Tibial artery (tissue), 4 donors: ENCODE measurements at regions not wholly inside any gene's neighbourhood (a gene's known extent, or its start where the extent isn't known, plus 50 kb on each side); places are given as distances from the start of the nearest gene placed in this dataset.

Source experiments
- DNase-seq, 2 donors: peaks; one replicate each; pipeline ENCODE4 v3.0.0-alpha.2; 2019
- H3K27ac ChIP-seq, 2 donors: fragments of 200-600 bp; sonication (generic) in 1 of 2; 1 replicate in 1 of 2; 2 replicates in 1 of 2; pipeline ENCODE4 v1.5.1; 2018 to 2019; ENCODE audit warnings: mild to moderate bottlenecking in 1 of 2
- H3K27me3 ChIP-seq, 2 donors: fragments of 200-600 bp; sonication (generic) in 1 of 2; one replicate each; pipeline versions ENCODE4 v1.5.1 to v1.6.0; 2016 to 2019
- H3K36me3 ChIP-seq, 3 donors: fragments of 200-600 bp; sonication (generic) in 2 of 3; one replicate each; pipeline ENCODE4 v1.5.1; 2016 to 2019; ENCODE audit warnings: mild to moderate bottlenecking in 2 of 3
- H3K4me1 ChIP-seq, 4 donors: fragments of 200-600 bp; sonication (generic) in 2 of 4; 1 replicate in 3 of 4; 2 replicates in 1 of 4; pipeline ENCODE4 v1.5.1; 2016 to 2019
- H3K4me3 ChIP-seq, 2 donors: fragments of 200-600 bp; sonication (generic) in 1 of 2; 1 replicate in 1 of 2; 2 replicates in 1 of 2; pipeline ENCODE4 v1.5.1; 2018 to 2019; ENCODE audit warnings: mild to moderate bottlenecking in 2 of 2
- H3K9me3 ChIP-seq, 3 donors: fragments of 200-600 bp; sonication (generic) in 1 of 3; one replicate each; pipeline ENCODE4 v1.5.1; 2016 to 2019
- intact Hi-C: fragments of 100-400 bp; cut with DNase I; formaldehyde crosslinking; loops from one replicate; pipeline ENCODE4 v1.15.0; 2023; ENCODE audit warnings: low total_unique reads
- TF ChIP-seq, protein P1 (sequence below), 2 experiments: fragments of 200-600 bp in 1 of 2; fragments of 450-650 bp in 1 of 2; IDR thresholded peaks; one replicate each; pipeline ENCODE4 v1.5.1; 2017 to 2019; ENCODE audit warnings: antibody characterized with exemption in 2 of 2, mild to moderate bottlenecking in 1 of 2, moderate library complexity in 1 of 2

DNA sequence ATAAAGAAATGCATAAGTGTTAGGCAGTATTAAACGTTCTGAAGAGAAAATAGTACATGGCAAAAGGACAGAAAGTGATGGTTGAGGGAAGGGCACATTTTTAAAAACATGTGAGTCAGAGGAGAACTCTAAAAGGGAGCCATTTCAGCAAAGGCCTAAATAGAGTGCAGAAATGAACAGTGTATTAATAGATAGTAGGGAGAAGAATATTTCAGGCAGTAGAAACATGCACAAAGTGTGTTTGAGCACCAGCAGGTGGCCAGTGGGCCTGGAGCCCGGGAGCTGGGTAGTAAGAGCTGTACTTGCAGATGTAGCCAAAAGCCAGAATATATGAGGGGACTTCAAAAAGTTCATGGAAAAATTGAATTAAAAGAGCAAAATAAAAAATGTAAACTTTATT is 288.1 kb upstream of the FIGN start:
- Histone ChIP-seq H3K36me3 (no peaks in the 10 kb centered on the region), H3K4me3 (no peak overlapping the region), H3K4me1 (peaks cover 0 to 20% (median 0%) of the 10 kb centered on the region in 4 donors), H3K9me3 (no peaks in the 10 kb centered on the region), H3K27me3 (no peaks in the 10 kb centered on the region), H3K27ac (peak overlapping the region; percentile 38 to 62)
- DNase-seq = no peak
- intact Hi-C loops = no loop called here
- TF ChIP-seq, protein P1, sequence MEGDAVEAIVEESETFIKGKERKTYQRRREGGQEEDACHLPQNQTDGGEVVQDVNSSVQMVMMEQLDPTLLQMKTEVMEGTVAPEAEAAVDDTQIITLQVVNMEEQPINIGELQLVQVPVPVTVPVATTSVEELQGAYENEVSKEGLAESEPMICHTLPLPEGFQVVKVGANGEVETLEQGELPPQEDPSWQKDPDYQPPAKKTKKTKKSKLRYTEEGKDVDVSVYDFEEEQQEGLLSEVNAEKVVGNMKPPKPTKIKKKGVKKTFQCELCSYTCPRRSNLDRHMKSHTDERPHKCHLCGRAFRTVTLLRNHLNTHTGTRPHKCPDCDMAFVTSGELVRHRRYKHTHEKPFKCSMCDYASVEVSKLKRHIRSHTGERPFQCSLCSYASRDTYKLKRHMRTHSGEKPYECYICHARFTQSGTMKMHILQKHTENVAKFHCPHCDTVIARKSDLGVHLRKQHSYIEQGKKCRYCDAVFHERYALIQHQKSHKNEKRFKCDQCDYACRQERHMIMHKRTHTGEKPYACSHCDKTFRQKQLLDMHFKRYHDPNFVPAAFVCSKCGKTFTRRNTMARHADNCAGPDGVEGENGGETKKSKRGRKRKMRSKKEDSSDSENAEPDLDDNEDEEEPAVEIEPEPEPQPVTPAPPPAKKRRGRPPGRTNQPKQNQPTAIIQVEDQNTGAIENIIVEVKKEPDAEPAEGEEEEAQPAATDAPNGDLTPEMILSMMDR (IDR thresholded peaks at IDR 0.05) = peak in 1 of 2 experiments; percentile 14

DNA sequence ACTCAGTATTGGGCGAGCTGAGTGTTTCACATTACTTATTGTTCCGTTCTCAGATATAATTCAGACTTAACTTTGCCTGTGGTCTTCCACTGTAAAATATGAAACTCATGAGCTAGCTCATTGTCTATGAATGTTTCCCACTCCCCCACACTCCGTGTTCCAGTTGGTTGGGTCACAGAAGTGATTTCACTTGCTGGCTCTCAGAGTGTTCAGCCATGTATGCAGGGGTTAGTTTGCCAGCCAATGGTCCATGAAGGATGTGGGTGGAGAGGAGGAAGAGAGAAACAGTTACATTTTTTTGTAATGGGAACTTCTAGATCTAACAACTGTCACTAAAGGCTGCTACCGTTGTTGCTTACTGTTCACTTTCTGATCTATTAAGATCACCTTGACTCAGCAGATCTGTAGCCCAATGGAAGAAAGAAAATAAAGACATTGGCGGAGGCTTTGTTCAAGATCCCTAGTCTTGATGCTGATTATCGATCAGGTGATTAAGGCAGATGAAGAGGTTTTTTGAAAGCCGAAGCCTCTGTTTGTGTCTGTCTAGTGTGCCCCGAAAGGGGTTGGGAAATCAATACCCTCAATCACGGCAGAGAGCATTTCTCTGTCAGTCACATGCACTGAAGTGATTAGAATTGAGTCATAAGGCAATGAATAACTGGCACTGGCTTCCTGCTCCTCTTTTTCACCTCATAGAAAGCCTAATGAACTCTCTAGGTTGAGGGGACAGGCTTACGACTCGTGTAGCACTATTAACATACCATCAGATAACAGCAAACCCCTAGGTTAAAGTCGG is 279.7 kb upstream of the FIGN start:
- no peak overlapping the region for H3K27ac ChIP-seq
- intact Hi-C loops = no loop called here
- no peaks in the 10 kb centered on the region for H3K9me3 ChIP-seq
- H3K27me3 ChIP-seq = no peaks in the 10 kb centered on the region
- H3K36me3 ChIP-seq = no peaks in the 10 kb centered on the region
- no peaks in the 10 kb centered on the region for H3K4me1 ChIP-seq
- DNase-seq = no peak
- TF ChIP-seq, protein P1 (IDR thresholded peaks at IDR 0.05) = no peak
- no peak overlapping the region for H3K4me3 ChIP-seq

DNA sequence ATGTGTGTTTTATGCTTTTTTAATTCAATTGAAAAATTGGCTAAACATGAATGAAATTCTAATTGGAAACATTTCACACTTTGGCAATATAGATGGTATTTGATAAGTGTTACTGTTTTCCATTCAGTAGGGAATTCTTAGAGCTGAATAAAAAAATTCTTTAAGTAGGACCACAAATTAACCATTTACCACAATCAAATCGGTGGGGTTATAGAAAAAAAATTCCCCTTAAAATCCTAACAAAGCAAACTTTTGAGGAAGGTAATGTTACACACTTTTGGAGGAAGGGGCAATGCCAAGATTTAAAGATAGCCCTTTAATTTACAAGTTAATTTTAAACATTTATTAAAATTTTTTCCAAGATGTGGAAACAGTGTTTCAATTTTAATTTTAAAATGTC is 279.0 kb upstream of the FIGN start:
- no peak overlapping the region for H3K4me3 ChIP-seq
- no peaks in the 10 kb centered on the region for H3K36me3 ChIP-seq
- H3K9me3 ChIP-seq = no peaks in the 10 kb centered on the region
- H3K27me3 ChIP-seq = no peaks in the 10 kb centered on the region
- H3K27ac ChIP-seq = no peak overlapping the region
- H3K4me1 ChIP-seq = no peaks in the 10 kb centered on the region
- TF ChIP-seq, protein P1 (IDR thresholded peaks at IDR 0.05) = no peak
- intact Hi-C loops = no loop called here
- DNase-seq = no peak

DNA sequence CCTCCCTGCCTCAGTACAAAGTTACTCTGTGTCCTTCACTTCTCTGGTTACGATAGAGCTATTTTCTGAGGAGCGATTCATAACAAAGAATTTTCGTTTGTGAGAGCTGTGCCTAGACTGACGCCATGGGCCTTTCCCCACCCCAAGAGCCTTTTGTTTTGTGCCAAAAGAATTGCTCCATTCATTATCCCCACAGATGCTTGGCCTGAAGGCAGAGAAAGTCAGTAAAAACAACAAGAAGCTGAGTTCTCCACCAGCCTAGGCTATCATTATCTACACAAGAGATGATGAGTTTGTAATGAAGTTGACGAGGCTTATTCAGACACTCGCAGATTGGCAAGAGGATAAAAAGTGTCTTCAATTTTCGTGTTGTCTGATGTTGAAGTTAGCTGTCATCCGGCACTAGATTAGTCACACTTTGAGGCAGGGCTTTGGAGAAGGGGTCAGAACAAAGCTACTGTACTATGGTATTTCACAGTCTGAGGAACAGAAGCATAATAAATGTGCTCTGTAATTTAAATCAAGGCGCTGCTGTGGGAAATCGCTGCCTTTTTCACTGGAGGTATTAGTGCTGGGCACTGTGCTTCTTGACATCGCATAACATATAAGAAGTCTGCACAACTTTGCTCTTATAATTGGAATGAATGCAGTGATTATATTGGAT is 278.4 kb upstream of the FIGN start:
- peak in 1 of 2 donors; percentile 27 for DNase-seq
- no peaks in the 10 kb centered on the region for H3K9me3 ChIP-seq
- no peak overlapping the region for H3K27ac ChIP-seq
- H3K4me1 ChIP-seq = no peaks in the 10 kb centered on the region
- no peaks in the 10 kb centered on the region for H3K36me3 ChIP-seq
- intact Hi-C loops = no loop called here
- H3K27me3 ChIP-seq = no peaks in the 10 kb centered on the region
- H3K4me3 ChIP-seq = no peak overlapping the region
- TF ChIP-seq, protein P1 (IDR thresholded peaks at IDR 0.05) = no peak

DNA sequence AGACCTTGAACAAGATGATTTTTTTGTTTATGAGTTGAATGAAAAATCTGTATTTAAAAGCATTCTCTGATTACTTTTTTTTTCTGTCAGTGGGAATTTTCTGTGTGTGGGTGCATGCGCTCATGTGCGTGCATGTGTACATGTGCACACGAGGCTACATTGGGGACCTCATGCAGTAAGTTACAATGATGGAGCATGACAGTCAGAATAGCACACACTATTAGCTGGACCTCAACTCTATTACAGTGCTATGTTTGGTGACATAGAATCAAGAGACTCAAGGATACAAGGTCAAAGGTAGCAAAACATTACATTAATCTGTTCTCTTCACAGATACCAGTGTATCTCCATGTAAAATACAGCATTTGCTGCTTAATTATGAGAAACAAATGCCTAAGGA is 276.8 kb upstream of the FIGN start:
- Histone ChIP-seq H3K4me3 (no peak overlapping the region), H3K27me3 (no peaks in the 10 kb centered on the region), H3K9me3 (no peaks in the 10 kb centered on the region), H3K4me1 (no peaks in the 10 kb centered on the region), H3K27ac (no peak overlapping the region), H3K36me3 (no peaks in the 10 kb centered on the region)
- TF ChIP-seq, protein P1 (IDR thresholded peaks at IDR 0.05) = no peak
- no peak for DNase-seq
- intact Hi-C loops = no loop called here
